H9 (cell line): ENCODE measurements at regions not wholly inside any gene's neighbourhood (a gene's known extent, or its start where the extent isn't known, plus 50 kb on each side); places are given as distances from the start of the nearest gene placed in this dataset.
A peak's percentile ranks its signal among the peaks of the same experiment; 100 is the strongest.

Experiments used
- DNase-seq: peaks from one replicate; pipeline ENCODE4 v3.0.0-alpha.2; 2017
- H2AFZ ChIP-seq: one replicate; pipeline ENCODE4 v1.6.1; 2013; ENCODE audit warnings: mild to moderate bottlenecking, low read length, control low read depth, moderate library complexity
- H2AK5ac ChIP-seq: 2 replicates; pipeline ENCODE4 v1.6.1; 2013; ENCODE audit warnings: low read length, control low read depth, mixed read lengths; ENCODE audit not compliant: insufficient read length
- H2BK120ac ChIP-seq: one replicate; pipeline ENCODE4 v1.6.1; 2013; ENCODE audit warnings: low read depth, mild to moderate bottlenecking, low read length, control low read depth, inconsistent platforms; ENCODE audit not compliant: poor library complexity, severe bottlenecking
- H2BK12ac ChIP-seq: 2 replicates; pipeline ENCODE4 v1.6.1; 2013; ENCODE audit warnings: low read length, control low read depth, mixed read lengths, low read depth; ENCODE audit not compliant: insufficient read length
- H2BK15ac ChIP-seq: 2 replicates; pipeline ENCODE4 v1.6.1; 2013; ENCODE audit warnings: low read depth, low read length, control low read depth
- H2BK20ac ChIP-seq: one replicate; pipeline ENCODE4 v1.6.1; 2013; ENCODE audit warnings: low read depth, mild to moderate bottlenecking, low read length, control low read depth, inconsistent platforms; ENCODE audit not compliant: poor library complexity, severe bottlenecking
- H2BK5ac ChIP-seq: 2 replicates; pipeline ENCODE4 v1.6.1; 2013; ENCODE audit warnings: low read length, control low read depth, mixed read lengths; ENCODE audit not compliant: insufficient read length
- H3K14ac ChIP-seq: 2 replicates; pipeline ENCODE4 v1.6.1; 2013; ENCODE audit warnings: low read length, control low read depth; ENCODE audit not compliant: insufficient read depth
- H3K18ac ChIP-seq: 2 replicates; pipeline ENCODE4 v1.6.1; 2013; ENCODE audit warnings: low read depth, mild to moderate bottlenecking, mixed read lengths, low read length, control low read depth; ENCODE audit not compliant: insufficient read length
- H3K23ac ChIP-seq: 2 replicates; pipeline ENCODE4 v1.6.1; 2013; ENCODE audit warnings: low read length, control low read depth, mixed read lengths, low read depth; ENCODE audit not compliant: insufficient read length
- H3K23me2 ChIP-seq: 2 replicates; pipeline ENCODE4 v1.6.1; 2013; ENCODE audit warnings: low read depth, mild to moderate bottlenecking, mixed read lengths, low read length, control low read depth; ENCODE audit not compliant: insufficient read length, poor library complexity, severe bottlenecking
- H3K27ac ChIP-seq: 2 replicates; pipeline ENCODE4 v1.5.1; 2013; ENCODE audit warnings: low read length, control low read depth, mixed read lengths, low read depth; ENCODE audit not compliant: insufficient read length
- H3K27me3 ChIP-seq: 2 replicates; pipeline ENCODE4 v1.6.1; 2013; ENCODE audit warnings: low read length, control low read depth, inconsistent platforms; ENCODE audit not compliant: insufficient read depth
- H3K4ac ChIP-seq: 2 replicates; pipeline ENCODE4 v1.6.1; 2013; ENCODE audit warnings: low read depth, mild to moderate bottlenecking, control low read depth, inconsistent platforms, low read length, moderate library complexity
- H3K4me1 ChIP-seq: 2 replicates; pipeline ENCODE4 v1.6.1; 2013; ENCODE audit warnings: low read length, control low read depth, inconsistent platforms; ENCODE audit not compliant: insufficient read depth
- H3K4me2 ChIP-seq: 2 replicates; pipeline ENCODE4 v1.6.1; 2013; ENCODE audit warnings: low read length, control low read depth, mixed read lengths; ENCODE audit not compliant: insufficient read length, insufficient read depth
- H3K56ac ChIP-seq: 2 replicates; pipeline ENCODE4 v1.6.1; 2013; ENCODE audit warnings: low read depth, mild to moderate bottlenecking, mixed read lengths, low read length, control low read depth; ENCODE audit not compliant: insufficient read length
- H3K79me1 ChIP-seq: 2 replicates; pipeline ENCODE4 v1.6.1; 2013; ENCODE audit warnings: low read depth, mild to moderate bottlenecking, moderate library complexity, low read length, control low read depth, inconsistent platforms; ENCODE audit not compliant: insufficient read depth, poor library complexity, severe bottlenecking
- H3K79me2 ChIP-seq: 2 replicates; pipeline ENCODE4 v1.6.1; 2013; ENCODE audit warnings: low read length, control low read depth, inconsistent platforms; ENCODE audit not compliant: insufficient read depth
- H3K9ac ChIP-seq: 2 replicates; pipeline ENCODE4 v1.6.1; 2013; ENCODE audit warnings: low read length, control low read depth, mixed read lengths; ENCODE audit not compliant: insufficient read length; ENCODE audit errors: extremely low read depth
- H3K9me3 ChIP-seq: one replicate; pipeline ENCODE4 v1.6.1; 2013; ENCODE audit warnings: low read depth, low read length, inconsistent platforms; ENCODE audit not compliant: control insufficient read depth
- H3T11ph ChIP-seq: one replicate; pipeline ENCODE4 v1.6.1; 2013; ENCODE audit warnings: mild to moderate bottlenecking, low read length, control low read depth, inconsistent platforms
- H4K20me1 ChIP-seq: one replicate; pipeline ENCODE4 v1.6.1; 2013; ENCODE audit not compliant: control insufficient read depth, insufficient read length, insufficient read depth
- H4K5ac ChIP-seq: 2 replicates; pipeline ENCODE4 v1.6.1; 2013; ENCODE audit warnings: low read depth, mild to moderate bottlenecking, mixed read lengths, low read length, control low read depth; ENCODE audit not compliant: insufficient read length
- H4K8ac ChIP-seq: replicated peaks from 2 replicates; pipeline ENCODE4 v1.6.1; 2013; ENCODE audit warnings: low read length, control low read depth, mixed read lengths, low read depth; ENCODE audit not compliant: insufficient read length
- H4K91ac ChIP-seq: 2 replicates; pipeline ENCODE4 v1.6.1; 2013; ENCODE audit warnings: low read depth, mild to moderate bottlenecking, moderate library complexity, mixed read lengths, low read length, control low read depth; ENCODE audit not compliant: insufficient read length
- H3K27ac Mint-ChIP-seq, 3 experiments: 2 replicates in 2 of 3; 3 replicates in 1 of 3; pipeline ENCODE4 v1.8.0; 2020 to 2021; ENCODE audit warnings: mixed read lengths in 3 of 3, mild to moderate bottlenecking in 1 of 3, moderate library complexity in 1 of 3
- H3K27me3 Mint-ChIP-seq: 2 replicates; pipeline ENCODE4 v1.8.0; 2021; ENCODE audit warnings: low read depth, mild to moderate bottlenecking, moderate library complexity, mixed read lengths
- H3K36me3 Mint-ChIP-seq, 3 experiments: 2 replicates in 2 of 3; 3 replicates in 1 of 3; pipeline ENCODE4 v1.8.0; 2020 to 2021; ENCODE audit warnings: low read depth in 3 of 3, mixed read lengths in 3 of 3; ENCODE audit not compliant: insufficient read depth in 1 of 3
- H3K4me1 Mint-ChIP-seq, 2 experiments: 2 replicates each; pipeline ENCODE4 v1.8.0; 2020; ENCODE audit warnings: mixed read lengths in 2 of 2
- H3K4me3 Mint-ChIP-seq, 2 experiments: 2 replicates in 1 of 2; 3 replicates in 1 of 2; pipeline ENCODE4 v1.8.0; 2020 to 2021; ENCODE audit warnings: mild to moderate bottlenecking in 2 of 2, mixed read lengths in 2 of 2, moderate library complexity in 1 of 2
- H3K9me3 Mint-ChIP-seq, 2 experiments: 2 replicates in 1 of 2; 3 replicates in 1 of 2; pipeline ENCODE4 v1.8.0; 2020; ENCODE audit warnings: mild to moderate bottlenecking in 2 of 2, mixed read lengths in 2 of 2, moderate library complexity in 1 of 2
- WGBS: extraction: QIAGEN DNeasy Blood & Tissue Kit; methylation state at CpG from one replicate; pipeline ENCODE4 v1.1.7; 2013; ENCODE audit warnings: missing lambda C conversion rate, low lambda C conversion rate, mixed read lengths; ENCODE audit not compliant: insufficient read length; ENCODE audit errors: extremely low coverage; 5-methylcytosine and 5-hydroxymethylcytosine counted together
- TF ChIP-seq, protein P1 (sequence below): fragments of 200-600 bp; sonication (generic); conservative IDR thresholded peaks from 3 replicates; pipeline ENCODE4 v1.8.0; 2021; ENCODE audit warnings: antibody characterized with exemption, mild to moderate bottlenecking

DNA sequence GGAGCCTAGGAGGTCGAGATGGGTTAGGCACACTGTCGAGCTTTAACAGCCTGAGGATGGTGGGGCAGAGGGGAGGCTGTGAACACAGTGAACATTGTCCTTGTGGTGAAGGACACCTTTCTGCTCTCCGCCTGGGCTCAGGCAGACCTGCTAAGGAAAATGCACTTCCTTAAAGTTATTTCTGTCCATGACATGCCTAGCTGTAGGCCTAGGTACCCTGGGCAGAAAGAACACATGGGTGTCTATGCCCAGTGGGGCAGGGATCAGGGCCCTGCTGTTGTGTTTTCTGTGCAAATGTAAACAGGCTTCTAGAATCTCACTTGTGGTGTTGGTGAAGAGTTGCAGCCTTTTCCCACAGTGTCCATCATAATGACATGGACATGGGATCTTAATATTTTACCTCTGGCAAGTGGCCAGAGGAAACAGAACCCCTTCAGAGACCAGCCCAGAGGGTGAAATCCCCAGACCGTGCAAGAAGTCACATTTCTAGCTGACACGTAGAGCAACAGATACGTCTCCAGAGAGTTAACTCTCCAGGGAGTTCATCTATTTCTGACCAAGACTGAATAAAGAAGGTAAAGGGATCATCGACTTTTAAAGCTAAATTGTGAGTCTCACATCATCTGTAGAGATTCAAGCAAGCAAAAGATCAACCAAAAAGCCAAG is 79.2 kb downstream of the C9orf152 start:
- H3K4me3 Mint-ChIP-seq, result no peak overlapping the region; a peak in 1 of 5 replicates
- Histone ChIP-seq H2AK5ac (peak overlapping the region; percentile 33), H3K79me1 (no peaks in the 10 kb centered on the region), H3K4me1 (peaks cover 45% of the 10 kb centered on the region), H3K56ac (no peak overlapping the region), H3K9ac (no peak overlapping the region), H3K9me3 (no peaks in the 10 kb centered on the region), H3K14ac (no peak overlapping the region), H2AFZ (no peak overlapping the region), H3K23ac (no peak overlapping the region), H2BK20ac (no peak overlapping the region), H4K91ac (no peak overlapping the region), H4K5ac (no peak overlapping the region), H3K79me2 (peaks cover 1% of the 10 kb centered on the region; the same call in 1 of the 2 replicates), H4K20me1 (no peaks in the 10 kb centered on the region), H3K4ac (no peak overlapping the region), H3K4me2 (no peak overlapping the region), H2BK5ac (no peak overlapping the region), H2BK12ac (no peak overlapping the region), H3K27me3 (no peaks in the 10 kb centered on the region), H4K8ac (no peak overlapping the region), H3K23me2 (no peaks in the 10 kb centered on the region), H3T11ph (no peak overlapping the region), H3K18ac (peak overlapping the region; percentile 74), H2BK120ac (no peak overlapping the region), H3K27ac (no peak overlapping the region), H2BK15ac (no peak overlapping the region)
- peaks cover 85 to 89% of the 10 kb centered on the region in 2 experiments for H3K4me1 Mint-ChIP-seq
- H3K36me3 Mint-ChIP-seq, result peaks cover 0 to 3% (median 0%) of the 10 kb centered on the region in 3 experiments; a peak in 2 of 7 replicates
- H3K27ac Mint-ChIP-seq, result no peak overlapping the region; a peak in 3 of 7 replicates
- H3K27me3 Mint-ChIP-seq, result no peaks in the 10 kb centered on the region; the same call in 1 of the 2 replicates
- TF ChIP-seq, protein P1, sequence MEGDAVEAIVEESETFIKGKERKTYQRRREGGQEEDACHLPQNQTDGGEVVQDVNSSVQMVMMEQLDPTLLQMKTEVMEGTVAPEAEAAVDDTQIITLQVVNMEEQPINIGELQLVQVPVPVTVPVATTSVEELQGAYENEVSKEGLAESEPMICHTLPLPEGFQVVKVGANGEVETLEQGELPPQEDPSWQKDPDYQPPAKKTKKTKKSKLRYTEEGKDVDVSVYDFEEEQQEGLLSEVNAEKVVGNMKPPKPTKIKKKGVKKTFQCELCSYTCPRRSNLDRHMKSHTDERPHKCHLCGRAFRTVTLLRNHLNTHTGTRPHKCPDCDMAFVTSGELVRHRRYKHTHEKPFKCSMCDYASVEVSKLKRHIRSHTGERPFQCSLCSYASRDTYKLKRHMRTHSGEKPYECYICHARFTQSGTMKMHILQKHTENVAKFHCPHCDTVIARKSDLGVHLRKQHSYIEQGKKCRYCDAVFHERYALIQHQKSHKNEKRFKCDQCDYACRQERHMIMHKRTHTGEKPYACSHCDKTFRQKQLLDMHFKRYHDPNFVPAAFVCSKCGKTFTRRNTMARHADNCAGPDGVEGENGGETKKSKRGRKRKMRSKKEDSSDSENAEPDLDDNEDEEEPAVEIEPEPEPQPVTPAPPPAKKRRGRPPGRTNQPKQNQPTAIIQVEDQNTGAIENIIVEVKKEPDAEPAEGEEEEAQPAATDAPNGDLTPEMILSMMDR, result no peak
- WGBS, result no CpG with 5 or more reads among the region's 7 CpGs
- H3K9me3 Mint-ChIP-seq, result no peaks in the 10 kb centered on the region
- no peak for DNase-seq
